Epithelial cell of esophagus (primary cell): ENCODE measurements at regions not wholly inside any gene's neighbourhood (a gene's known extent, or its start where the extent isn't known, plus 50 kb on each side); places are given as distances from the start of the nearest gene placed in this dataset.
A peak's percentile ranks its signal among the peaks of the same experiment; 100 is the strongest.
"Not testable (repeated sequence)": the region's sequence is repeated elsewhere in the genome, so short reads cannot be mapped to it uniquely, and the experiment has no call there.

Source experiments
- DNase-seq: peaks from one replicate; pipeline ENCODE4 v3.0.0; 2010; ENCODE audit warnings: low read depth
- H3K4me3 ChIP-seq: 2 replicates; pipeline ENCODE4 v1.5.1; 2011; ENCODE audit warnings: mild to moderate bottlenecking, low read length, control low read depth
- TF ChIP-seq, protein P1 (sequence below): IDR thresholded peaks from 2 replicates; pipeline ENCODE4 v1.5.1; 2011; ENCODE audit warnings: low read depth, mild to moderate bottlenecking, low read length, control low read depth, inconsistent platforms; ENCODE audit not compliant: insufficient read depth; ENCODE audit errors: missing control alignments

- H3K4me3 ChIP-seq: no peak overlapping the region
Measured at GRCh38 chr21:25457411-25457810, 149.9 kb downstream of the MRPL39 start.

GRCh38 chr21:25456672-25457071, 150.6 kb downstream of the MRPL39 start:
- TF ChIP-seq, protein P1, sequence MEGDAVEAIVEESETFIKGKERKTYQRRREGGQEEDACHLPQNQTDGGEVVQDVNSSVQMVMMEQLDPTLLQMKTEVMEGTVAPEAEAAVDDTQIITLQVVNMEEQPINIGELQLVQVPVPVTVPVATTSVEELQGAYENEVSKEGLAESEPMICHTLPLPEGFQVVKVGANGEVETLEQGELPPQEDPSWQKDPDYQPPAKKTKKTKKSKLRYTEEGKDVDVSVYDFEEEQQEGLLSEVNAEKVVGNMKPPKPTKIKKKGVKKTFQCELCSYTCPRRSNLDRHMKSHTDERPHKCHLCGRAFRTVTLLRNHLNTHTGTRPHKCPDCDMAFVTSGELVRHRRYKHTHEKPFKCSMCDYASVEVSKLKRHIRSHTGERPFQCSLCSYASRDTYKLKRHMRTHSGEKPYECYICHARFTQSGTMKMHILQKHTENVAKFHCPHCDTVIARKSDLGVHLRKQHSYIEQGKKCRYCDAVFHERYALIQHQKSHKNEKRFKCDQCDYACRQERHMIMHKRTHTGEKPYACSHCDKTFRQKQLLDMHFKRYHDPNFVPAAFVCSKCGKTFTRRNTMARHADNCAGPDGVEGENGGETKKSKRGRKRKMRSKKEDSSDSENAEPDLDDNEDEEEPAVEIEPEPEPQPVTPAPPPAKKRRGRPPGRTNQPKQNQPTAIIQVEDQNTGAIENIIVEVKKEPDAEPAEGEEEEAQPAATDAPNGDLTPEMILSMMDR: no peak
- no peak overlapping the region for H3K4me3 ChIP-seq
- no peak for DNase-seq

More at GRCh38 chr21:25457411-25457810, 149.9 kb downstream of the MRPL39 start:
- DNase-seq: peak; percentile 70
- TF ChIP-seq, protein P1: no peak

DNA sequence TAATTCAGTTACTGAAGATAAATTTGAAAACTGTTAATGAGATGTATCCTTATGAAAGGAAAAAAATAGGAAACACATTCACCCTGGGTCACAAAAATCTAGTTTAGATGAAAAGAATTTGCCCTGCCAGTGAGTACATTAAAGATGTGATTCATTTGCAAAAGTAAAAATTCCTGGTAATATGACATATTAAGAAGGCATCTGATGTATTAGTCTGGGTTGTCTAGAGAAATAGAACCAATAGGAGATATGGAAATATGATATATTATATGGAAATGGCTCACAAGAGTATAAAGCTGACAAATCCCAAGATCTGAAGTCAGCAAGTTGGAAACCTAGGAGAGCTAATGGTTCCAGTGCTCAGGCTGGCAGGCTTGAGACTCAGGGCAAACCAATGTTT, 153.8 kb downstream of the MRPL39 start:
- DNase-seq: no peak
- TF ChIP-seq, protein P1: no peak
- H3K4me3 ChIP-seq: no peak overlapping the region

GRCh38 chr21:25449950-25450349, 157.3 kb downstream of the MRPL39 start:
- DNase-seq: no peak
- TF ChIP-seq, protein P1: no peak
- no peak overlapping the region for H3K4me3 ChIP-seq

GRCh38 chr21:25441835-25442234, 165.4 kb downstream of the MRPL39 start:
- TF ChIP-seq, protein P1: no peak
- H3K4me3 ChIP-seq: no peak overlapping the region
- DNase-seq: no peak

- not testable (repeated sequence) for H3K4me3 ChIP-seq
Measured at GRCh38 chr21:25437465-25437864, 169.8 kb downstream of the MRPL39 start.

DNA sequence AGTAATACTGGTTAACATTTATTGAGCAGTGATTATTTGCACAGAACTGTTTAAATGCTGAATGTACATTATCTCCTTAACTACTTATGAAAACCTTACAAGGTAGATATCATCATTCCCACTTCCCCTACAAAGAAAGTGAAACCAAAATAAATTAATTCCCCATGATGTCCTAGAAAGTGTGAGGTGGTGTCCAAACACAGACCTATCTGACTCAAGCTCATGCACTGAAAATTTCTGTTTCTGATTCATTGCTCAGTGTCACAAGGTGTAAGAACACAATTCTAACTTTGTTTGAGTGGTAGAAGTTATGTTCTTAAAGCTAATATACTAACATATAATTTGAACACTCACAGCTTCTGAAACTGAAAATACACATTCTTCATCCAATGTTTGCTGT, 178.7 kb downstream of the MRPL39 start:
- TF ChIP-seq, protein P1: no peak
- H3K4me3 ChIP-seq: no peak overlapping the region
- DNase-seq: peak; percentile 6

More at GRCh38 chr21:25437465-25437864, 169.8 kb downstream of the MRPL39 start:
- DNase-seq: not testable (repeated sequence)
